Loucy (cell line): ENCODE measurements at regions not wholly inside any gene's neighbourhood (a gene's known extent, or its start where the extent isn't known, plus 50 kb on each side); places are given as distances from the start of the nearest gene placed in this dataset.

Experiments
- H2AFZ ChIP-seq: fragments of 200-600 bp; sonication (generic); 2 replicates; pipeline ENCODE4 v1.6.0; 2016; ENCODE audit warnings: antibody characterized with exemption, mild to moderate bottlenecking, low read length, moderate library complexity
- H3F3A ChIP-seq: fragments of 200-600 bp; 2 replicates; pipeline ENCODE4 v1.6.0; 2016; ENCODE audit warnings: antibody characterized with exemption, low read depth, mild to moderate bottlenecking
- H3K27me3 ChIP-seq: fragments of 200-600 bp; sonication (generic); 2 replicates; pipeline ENCODE4 v1.6.1; 2014; ENCODE audit warnings: low read length, mild to moderate bottlenecking; ENCODE audit not compliant: insufficient read depth, poor library complexity, severe bottlenecking
- H3K36me3 ChIP-seq: fragments of 200-600 bp; sonication (generic); 2 replicates; pipeline ENCODE4 v1.6.1; 2016; ENCODE audit warnings: low read length; ENCODE audit not compliant: insufficient read depth
- H3K4me1 ChIP-seq: fragments of 200-600 bp; sonication (generic); 2 replicates; pipeline ENCODE4 v1.5.1; 2014; ENCODE audit warnings: low read length, mild to moderate bottlenecking; ENCODE audit not compliant: insufficient read depth, poor library complexity, severe bottlenecking
- H3K4me2 ChIP-seq: fragments of 200-600 bp; sonication (generic); 2 replicates; pipeline ENCODE4 v1.6.0; 2014; ENCODE audit warnings: antibody characterized with exemption, low read length, low read depth, mild to moderate bottlenecking; ENCODE audit not compliant: poor library complexity, severe bottlenecking
- H3K4me3 ChIP-seq: fragments of 200-600 bp; sonication (generic); 2 replicates; pipeline ENCODE4 v1.5.1; 2014; ENCODE audit warnings: low read length, mild to moderate bottlenecking, mixed read lengths; ENCODE audit not compliant: poor library complexity, severe bottlenecking
- H3K79me2 ChIP-seq: fragments of 200-600 bp; sonication (generic); 2 replicates; pipeline ENCODE4 v1.6.1; 2014; ENCODE audit warnings: low read length; ENCODE audit not compliant: insufficient read depth
- H3K9ac ChIP-seq: fragments of 200-600 bp; sonication (generic); 2 replicates; pipeline ENCODE4 v1.6.0; 2014; ENCODE audit warnings: mild to moderate bottlenecking, low read depth, low read length, moderate library complexity; ENCODE audit not compliant: poor library complexity, severe bottlenecking
- H3K9me2 ChIP-seq: fragments of 200-600 bp; sonication (generic); replicated peaks from 2 replicates; pipeline ENCODE4 v1.6.1; 2016; ENCODE audit warnings: low read depth, low read length, mixed read lengths
- H3K9me3 ChIP-seq: fragments of 200-600 bp; sonication (generic); 2 replicates; pipeline ENCODE4 v1.6.1; 2014; ENCODE audit warnings: mild to moderate bottlenecking, antibody characterized with exemption, low read length, low read depth; ENCODE audit not compliant: insufficient read depth
- H4K20me1 ChIP-seq: fragments of 200-600 bp; sonication (generic); 2 replicates; pipeline ENCODE4 v1.6.0; 2014; ENCODE audit warnings: antibody characterized with exemption, low read length, mild to moderate bottlenecking; ENCODE audit not compliant: insufficient read depth, poor library complexity, severe bottlenecking
- CTCF ChIP-seq: fragments of 200-600 bp; sonication (generic); conservative IDR thresholded peaks from 2 replicates; pipeline ENCODE4 v1.5.1; 2014; ENCODE audit warnings: mild to moderate bottlenecking, antibody characterized with exemption, low read length
- EZH2phosphoT487 ChIP-seq: fragments of 200-600 bp; IDR thresholded peaks from 2 replicates; pipeline ENCODE4 v1.6.1; 2018; ENCODE audit warnings: antibody characterized with exemption, mild to moderate bottlenecking, moderate library complexity, borderline replicate concordance

GRCh38 chr6:120473804-120474203 is 860.5 kb downstream of the TBC1D32 start:
- H3K79me2 ChIP-seq: no peaks in the 10 kb centered on the region
- no peaks in the 10 kb centered on the region for H3F3A ChIP-seq
- H3K36me3 ChIP-seq: no peaks in the 10 kb centered on the region
- no peaks in the 10 kb centered on the region for H3K9me2 ChIP-seq
- no peak overlapping the region for H3K4me3 ChIP-seq
- no peaks in the 10 kb centered on the region for H3K4me1 ChIP-seq
- no peak overlapping the region for H3K9ac ChIP-seq
- TF ChIP-seq EZH2phosphoT487: no peak
- TF ChIP-seq CTCF: no peak
- H3K4me2 ChIP-seq: no peak overlapping the region
- peaks cover 3% of the 10 kb centered on the region; the same call in 1 of the 2 replicates for H3K9me3 ChIP-seq
- H4K20me1 ChIP-seq: no peaks in the 10 kb centered on the region
- H2AFZ ChIP-seq: no peak overlapping the region
- no peaks in the 10 kb centered on the region for H3K27me3 ChIP-seq

GRCh38 chr6:120468486-120468885 is 865.8 kb downstream of the TBC1D32 start:
- no peaks in the 10 kb centered on the region for H3K27me3 ChIP-seq
- H3K9me3 ChIP-seq: no peaks in the 10 kb centered on the region; the same call in 1 of the 2 replicates
- no peak overlapping the region for H2AFZ ChIP-seq
- H3K36me3 ChIP-seq: no peaks in the 10 kb centered on the region
- no peaks in the 10 kb centered on the region for H3F3A ChIP-seq
- H3K9ac ChIP-seq: no peak overlapping the region
- H3K4me1 ChIP-seq: no peaks in the 10 kb centered on the region
- no peaks in the 10 kb centered on the region for H3K79me2 ChIP-seq
- no peak overlapping the region for H3K4me3 ChIP-seq
- H3K4me2 ChIP-seq: no peak overlapping the region
- no peaks in the 10 kb centered on the region for H4K20me1 ChIP-seq
- H3K9me2 ChIP-seq: no peaks in the 10 kb centered on the region
- TF ChIP-seq EZH2phosphoT487: no peak
- no peak for TF ChIP-seq CTCF

GRCh38 chr6:120451508-120451907 is 882.8 kb downstream of the TBC1D32 start:
- Histone ChIP-seq H3K79me2 (no peaks in the 10 kb centered on the region), H3K9me2 (no peaks in the 10 kb centered on the region), H3F3A (no peaks in the 10 kb centered on the region), H3K4me3 (no peak overlapping the region), H3K36me3 (no peaks in the 10 kb centered on the region), H3K4me1 (no peaks in the 10 kb centered on the region), H3K9ac (no peak overlapping the region), H3K27me3 (no peaks in the 10 kb centered on the region), H2AFZ (no peak overlapping the region), H3K4me2 (no peak overlapping the region), H4K20me1 (no peaks in the 10 kb centered on the region), H3K9me3 (no peaks in the 10 kb centered on the region)
- TF ChIP-seq CTCF (no peak), EZH2phosphoT487 (no peak)
